PC-9 (cell line): ENCODE measurements at regions not wholly inside any gene's neighbourhood (a gene's known extent, or its start where the extent isn't known, plus 50 kb on each side); places are given as distances from the start of the nearest gene placed in this dataset.

Source experiments
- BruUV-seq: library from RNA; stranded (reverse); fragments of 400-500 nt; replicated peaks from 2 replicates; lab custom pipeline; 2021; lab: Mats Ljungman, UMichigan
- CTCF ChIA-PET: fragments of 300-600 bp; sonication (Branson Sonifier 250); formaldehyde crosslinking; loops from one replicate; lab custom pipeline; 2022; ENCODE audit warnings: antibody characterized with exemption; lab: Charles Lee
- POLR2A ChIA-PET: fragments of 300-600 bp; sonication (Branson Sonifier 250); formaldehyde crosslinking; loops from one replicate; lab custom pipeline; 2022; ENCODE audit warnings: antibody characterized with exemption; ENCODE audit not compliant: unreplicated experiment; lab: Charles Lee
- DNase-seq, 2 experiments: peaks; one replicate each; pipeline versions ENCODE4 v3.0.0 to v3.0.0-alpha.2; 2015 to 2022; ENCODE audit warnings: mixed read lengths in 1 of 2
- H2AFZ ChIP-seq: fragments of 200-600 bp; sonication (generic); 2 replicates; pipeline ENCODE4 v1.8.1; 2017; ENCODE audit warnings: antibody characterized with exemption
- H3F3A ChIP-seq: fragments of 200-600 bp; sonication (generic); 2 replicates; pipeline ENCODE4 v1.8.1; 2017; ENCODE audit warnings: antibody characterized with exemption, mild to moderate bottlenecking, low read depth; ENCODE audit not compliant: insufficient read depth
- H3K27ac ChIP-seq: fragments of 200-600 bp; sonication (generic); 2 replicates; pipeline ENCODE4 v1.6.1; 2016; ENCODE audit warnings: mixed run types
- H3K27me3 ChIP-seq: fragments of 200-600 bp; sonication (generic); 2 replicates; pipeline ENCODE4 v1.6.1; 2016; ENCODE audit warnings: low read depth, mixed run types; ENCODE audit not compliant: insufficient read depth
- H3K36me3 ChIP-seq: fragments of 200-600 bp; sonication (generic); 2 replicates; pipeline ENCODE4 v1.6.1; 2016; ENCODE audit warnings: low read depth, mixed run types
- H3K4me1 ChIP-seq: fragments of 200-600 bp; sonication (generic); replicated peaks from 2 replicates; pipeline ENCODE4 v1.6.1; 2016; ENCODE audit warnings: mixed run types; ENCODE audit not compliant: insufficient read depth
- H3K4me2 ChIP-seq: fragments of 200-600 bp; sonication (generic); 2 replicates; pipeline ENCODE4 v1.6.1; 2017; ENCODE audit warnings: mixed run types
- H3K4me3 ChIP-seq: fragments of 200-600 bp; sonication (generic); 2 replicates; pipeline ENCODE4 v1.6.1; 2016; ENCODE audit warnings: mixed run types
- H3K79me2 ChIP-seq: fragments of 200-600 bp; sonication (generic); 2 replicates; pipeline ENCODE4 v1.6.1; 2017; ENCODE audit warnings: low read depth, mixed run types
- H3K9me2 ChIP-seq: fragments of 200-600 bp; sonication (generic); 2 replicates; pipeline ENCODE4 v1.8.1; 2017; ENCODE audit warnings: mild to moderate bottlenecking; ENCODE audit not compliant: insufficient read depth
- H3K9me3 ChIP-seq: fragments of 200-600 bp; sonication (generic); 2 replicates; pipeline ENCODE4 v1.8.1; 2016; ENCODE audit warnings: low read depth; ENCODE audit not compliant: insufficient read depth
- H4K20me1 ChIP-seq: fragments of 200-600 bp; sonication (generic); 2 replicates; pipeline ENCODE4 v1.8.1; 2017; ENCODE audit not compliant: insufficient read depth
- CTCF ChIP-seq: fragments of 200-600 bp; sonication (generic); conservative IDR thresholded peaks from 2 replicates; pipeline ENCODE4 v1.6.1; 2017; ENCODE audit warnings: mixed run types, antibody characterized with exemption, mild to moderate bottlenecking, moderate library complexity
- EZH2 ChIP-seq: fragments of 200-600 bp; sonication (generic); IDR thresholded peaks from 2 replicates; pipeline ENCODE4 v1.8.0; 2017; ENCODE audit warnings: antibody characterized with exemption, low read depth
- intact Hi-C: fragments of 100-400 bp; cut with micrococcal nuclease; formaldehyde crosslinking; loops from one replicate; pipeline ENCODE4 v1.10.0; 2022; ENCODE audit not compliant: unreplicated experiment

- Histone ChIP-seq H3K9me3 (no peaks in the 10 kb centered on the region), H3K36me3 (no peaks in the 10 kb centered on the region), H3K4me1 (no peaks in the 10 kb centered on the region), H4K20me1 (no peaks in the 10 kb centered on the region), H2AFZ (no peak overlapping the region), H3F3A (no peaks in the 10 kb centered on the region), H3K79me2 (no peaks in the 10 kb centered on the region), H3K4me3 (no peak overlapping the region), H3K4me2 (no peak overlapping the region), H3K9me2 (no peaks in the 10 kb centered on the region; the same call in 1 of the 2 replicates), H3K27me3 (no peaks in the 10 kb centered on the region), H3K27ac (no peak overlapping the region)
- POLR2A ChIA-PET, result no interaction called here
- CTCF ChIA-PET, result no interaction called here
- no peak for DNase-seq
- no peak for TF ChIP-seq CTCF
- TF ChIP-seq EZH2, result no peak
- intact Hi-C loops, result no loop called here
- BruUV-seq, result no TSS peak
Observed at GRCh38 chr2:13014783-13015182, 298.0 kb downstream of the TRIB2 start.

GRCh38 chr2:13015532-13016320 lies 299.0 kb downstream of the TRIB2 start:
- ChIA-PET POLR2A (no interaction called here), CTCF (interaction anchor here (1.4 kb wide), 1 partner anchor 9 kb away, joined by 3 read pairs; no protein-coding TSS in a partner anchor)
- Histone ChIP-seq H3K79me2 (no peaks in the 10 kb centered on the region), H3K27ac (no peak overlapping the region), H3K4me1 (no peaks in the 10 kb centered on the region), H3K9me2 (no peaks in the 10 kb centered on the region; the same call in 1 of the 2 replicates), H4K20me1 (no peaks in the 10 kb centered on the region), H3K9me3 (no peaks in the 10 kb centered on the region), H3F3A (no peaks in the 10 kb centered on the region), H2AFZ (no peak overlapping the region), H3K27me3 (no peaks in the 10 kb centered on the region), H3K4me2 (no peak overlapping the region), H3K36me3 (no peaks in the 10 kb centered on the region), H3K4me3 (no peak overlapping the region)
- no TSS peak for BruUV-seq
- intact Hi-C loops, result no loop called here
- TF ChIP-seq CTCF, result no peak
- no peak for TF ChIP-seq EZH2
- no peak for DNase-seq

GRCh38 chr2:13018490-13018889 lies 301.8 kb downstream of the TRIB2 start:
- TF ChIP-seq CTCF (no peak), EZH2 (no peak)
- intact Hi-C loops, result no loop called here
- Histone ChIP-seq H2AFZ (no peak overlapping the region), H3K4me2 (no peak overlapping the region), H3K9me3 (no peaks in the 10 kb centered on the region), H3K4me1 (no peaks in the 10 kb centered on the region), H4K20me1 (no peaks in the 10 kb centered on the region), H3K27me3 (no peaks in the 10 kb centered on the region), H3K4me3 (no peak overlapping the region), H3K9me2 (no peaks in the 10 kb centered on the region; the same call in 1 of the 2 replicates), H3K79me2 (no peaks in the 10 kb centered on the region), H3F3A (no peaks in the 10 kb centered on the region), H3K27ac (no peak overlapping the region), H3K36me3 (no peaks in the 10 kb centered on the region)
- BruUV-seq, result no TSS peak
- no peak for DNase-seq
- POLR2A ChIA-PET, result no interaction called here
- CTCF ChIA-PET, result no interaction called here
